H1 (cell line): ENCODE measurements at regions not wholly inside any gene's neighbourhood (a gene's known extent, or its start where the extent isn't known, plus 50 kb on each side); places are given as distances from the start of the nearest gene placed in this dataset.
A peak's percentile ranks its signal among the peaks of the same experiment; 100 is the strongest.

Experiments used
- CTCF ChIA-PET: fragments of 300-600 bp; sonication (Branson Sonifier 250); formaldehyde crosslinking; loops from one replicate; lab custom pipeline; 2021; ENCODE audit not compliant: partially characterized antibody; lab: Charles Lee
- POLR2A ChIA-PET: fragments of 300-600 bp; sonication (Branson Sonifier 250); formaldehyde crosslinking; loops from one replicate; lab custom pipeline; 2021; ENCODE audit warnings: inconsistent platforms; ENCODE audit not compliant: partially characterized antibody; lab: Charles Lee
- DNase-seq, 2 experiments: peaks; one replicate each; pipeline versions ENCODE4 v3.0.0 to v3.0.0-alpha.2; 2010 to 2022; ENCODE audit warnings: low spot score in 2 of 2, low read depth in 1 of 2, mixed read lengths in 1 of 2
- FAIRE-seq: peaks from 2 replicates; lab custom pipeline; 2011; peaks lifted over from hg19 to GRCh38; lab: Jason Lieb, UNC
- H2AFZ ChIP-seq: 2 replicates; pipeline ENCODE4 v1.8.1; 2012; ENCODE audit warnings: low read length, inconsistent platforms
- H2AK5ac ChIP-seq: 2 replicates; pipeline ENCODE4 v1.6.1; 2013; ENCODE audit warnings: low read depth, low read length
- H2BK120ac ChIP-seq: replicated peaks from 2 replicates; pipeline ENCODE3; 2013; ENCODE audit warnings: low read depth, low read length, inconsistent platforms
- H2BK12ac ChIP-seq: 2 replicates; pipeline ENCODE4 v1.6.1; 2013; ENCODE audit warnings: low read depth, low read length
- H2BK15ac ChIP-seq: 2 replicates; pipeline ENCODE4 v1.6.1; 2013; ENCODE audit warnings: low read length
- H2BK20ac ChIP-seq: 2 replicates; pipeline ENCODE4 v1.6.1; 2013; ENCODE audit warnings: low read length
- H2BK5ac ChIP-seq: 2 replicates; pipeline ENCODE4 v1.6.1; 2013; ENCODE audit warnings: low read depth, low read length
- H3K14ac ChIP-seq: 2 replicates; pipeline ENCODE4 v1.6.1; 2013; ENCODE audit warnings: inconsistent platforms; ENCODE audit not compliant: insufficient read length
- H3K18ac ChIP-seq: 2 replicates; pipeline ENCODE4 v1.6.1; 2013; ENCODE audit warnings: low read length; ENCODE audit errors: extremely low read depth
- H3K23ac ChIP-seq: 2 replicates; pipeline ENCODE4 v1.6.1; 2013; ENCODE audit warnings: inconsistent platforms; ENCODE audit not compliant: insufficient read length
- H3K23me2 ChIP-seq: 2 replicates; pipeline ENCODE4 v1.6.1; 2013; ENCODE audit warnings: low read depth, low read length
- H3K27ac ChIP-seq: 2 replicates; pipeline ENCODE4 v1.6.1; 2011; ENCODE audit warnings: low read depth, low read length, inconsistent platforms
- H3K27me3 ChIP-seq, 4 experiments: replicated peaks in 1 of 4; 1 replicate in 1 of 4; 2 replicates in 3 of 4; pipeline versions ENCODE4 v1.6.1 to v1.8.1; 2011 to 2013; ENCODE audit warnings: low read length in 3 of 4, mild to moderate bottlenecking in 3 of 4, inconsistent platforms in 2 of 4, mixed read lengths in 2 of 4, moderate library complexity in 1 of 4; ENCODE audit not compliant: control insufficient read depth in 3 of 4, insufficient read depth in 3 of 4; ENCODE audit errors: extremely low read depth in 1 of 4
- H3K36me3 ChIP-seq, 4 experiments: 2 replicates each; pipeline versions ENCODE4 v1.6.1 to v1.8.1; 2011 to 2013; ENCODE audit warnings: mild to moderate bottlenecking in 4 of 4, low read length in 3 of 4, moderate library complexity in 2 of 4, control low read depth in 1 of 4, inconsistent platforms in 1 of 4; ENCODE audit not compliant: insufficient read depth in 4 of 4, control insufficient read depth in 2 of 4
- H3K4ac ChIP-seq: replicated peaks from 2 replicates; pipeline ENCODE3; 2013; ENCODE audit warnings: low read length, low read depth, mixed read lengths, inconsistent platforms; ENCODE audit not compliant: insufficient read length
- H3K4me1 ChIP-seq, 4 experiments: replicated peaks in 1 of 4; 1 replicate in 1 of 4; 2 replicates in 3 of 4; pipeline versions ENCODE4 v1.6.1 to v1.8.1; 2011 to 2013; ENCODE audit warnings: low read length in 3 of 4, inconsistent platforms in 2 of 4, mixed read lengths in 1 of 4; ENCODE audit not compliant: insufficient read depth in 4 of 4, control insufficient read depth in 3 of 4
- H3K4me2 ChIP-seq, 2 experiments: 2 replicates each; pipeline versions ENCODE4 v1.6.1 to v1.8.1; 2011 to 2013; ENCODE audit warnings: low read depth in 2 of 2, low read length in 2 of 2, control low read depth in 1 of 2, inconsistent platforms in 1 of 2, mild to moderate bottlenecking in 1 of 2; ENCODE audit not compliant: insufficient read depth in 1 of 2
- H3K4me3 ChIP-seq, 4 experiments: fragments of 200-600, 300-600 bp in 1 of 4; sonication (generic), shearing (Covaris generic), sonication (Bioruptor Twin) in 1 of 4; 2 replicates each; pipeline versions ENCODE4 v1.5.1 to v1.8.1; 2011 to 2016; ENCODE audit warnings: low read length in 4 of 4, low read depth in 3 of 4, control low read depth in 2 of 4, inconsistent platforms in 2 of 4, mild to moderate bottlenecking in 2 of 4, mixed read lengths in 1 of 4, moderate library complexity in 1 of 4; ENCODE audit not compliant: insufficient read depth in 2 of 4; ENCODE audit errors: extremely low read depth in 1 of 4
- H3K56ac ChIP-seq: replicated peaks from 2 replicates; pipeline ENCODE3; 2013; ENCODE audit warnings: low read depth, mild to moderate bottlenecking, mixed read lengths, low read length, inconsistent platforms; ENCODE audit not compliant: insufficient read length
- H3K79me1 ChIP-seq: 2 replicates; pipeline ENCODE4 v1.6.1; 2013; ENCODE audit warnings: low read depth, low read length, control low read depth
- H3K79me2 ChIP-seq, 2 experiments: 2 replicates each; pipeline versions ENCODE4 v1.6.1 to v1.8.1; 2012 to 2013; ENCODE audit warnings: low read length in 2 of 2, mild to moderate bottlenecking in 2 of 2, inconsistent platforms in 1 of 2; ENCODE audit not compliant: insufficient read depth in 2 of 2, control insufficient read depth in 1 of 2
- H3K9ac ChIP-seq, 4 experiments: replicated peaks in 1 of 4; 1 replicate in 1 of 4; 2 replicates in 3 of 4; pipeline versions ENCODE4 v1.6.1 to v1.8.1; 2011 to 2013; ENCODE audit warnings: low read depth in 3 of 4, low read length in 3 of 4, control low read depth in 2 of 4, mild to moderate bottlenecking in 2 of 4, moderate library complexity in 2 of 4, inconsistent platforms in 1 of 4; ENCODE audit errors: extremely low read depth in 1 of 4
- H3K9me3 ChIP-seq, 2 experiments: 2 replicates each; pipeline versions ENCODE4 v1.6.1 to v1.8.1; 2012 to 2013; ENCODE audit warnings: mild to moderate bottlenecking in 2 of 2, moderate library complexity in 2 of 2, control low read depth in 1 of 2, inconsistent platforms in 1 of 2, low read depth in 1 of 2, low read length in 1 of 2, mixed read lengths in 1 of 2; ENCODE audit not compliant: insufficient read depth in 2 of 2
- H4K20me1 ChIP-seq, 2 experiments: replicated peaks in 1 of 2; 2 replicates each; pipeline versions ENCODE3 to v1.8.1; 2011 to 2013; ENCODE audit warnings: inconsistent platforms in 2 of 2, low read length in 2 of 2, mild to moderate bottlenecking in 1 of 2; ENCODE audit not compliant: insufficient read depth in 2 of 2, control insufficient read depth in 1 of 2
- H4K5ac ChIP-seq: 2 replicates; pipeline ENCODE4 v1.6.1; 2013; ENCODE audit warnings: low read length, low read depth, mixed read lengths, inconsistent platforms; ENCODE audit not compliant: insufficient read length
- H4K8ac ChIP-seq: 2 replicates; pipeline ENCODE4 v1.8.0; 2013; ENCODE audit warnings: mild to moderate bottlenecking, moderate library complexity, low read length, inconsistent platforms; ENCODE audit not compliant: insufficient read depth; ENCODE audit errors: extremely low read depth
- H4K91ac ChIP-seq: replicated peaks from 2 replicates; pipeline ENCODE3; 2013; ENCODE audit warnings: low read length, mixed read lengths, inconsistent platforms; ENCODE audit not compliant: insufficient read length
- BACH1 ChIP-seq: IDR thresholded peaks from 2 replicates; pipeline ENCODE4 v1.6.1; 2012; ENCODE audit warnings: low read length, improper control_type of control experiment
- MAFK ChIP-seq: IDR thresholded peaks from 2 replicates; pipeline ENCODE4 v1.6.1; 2012; ENCODE audit warnings: low read depth, mild to moderate bottlenecking, improper control_type of control experiment, low read length
- RAD21 ChIP-seq, 2 experiments: IDR thresholded peaks in 1 of 2; conservative IDR thresholded peaks in 1 of 2; 2 replicates each; pipeline ENCODE4 v1.6.1; 2011; ENCODE audit warnings: low read depth in 2 of 2, low read length in 2 of 2, improper control_type of control experiment in 1 of 2, inconsistent platforms in 1 of 2, mild to moderate bottlenecking in 1 of 2, moderate library complexity in 1 of 2
- SP4 ChIP-seq: IDR thresholded peaks from 2 replicates; pipeline ENCODE4 v1.6.1; 2012; ENCODE audit warnings: low read length, inconsistent platforms
- WGBS, 2 experiments: shearing (Covaris generic) in 1 of 2; methylation state at CpG; one replicate each; pipeline versions ENCODE4 v1.1.6 to v1.1.7; 2013 to 2015; ENCODE audit warnings: low lambda C conversion rate in 2 of 2, mixed read lengths in 2 of 2, inconsistent platforms in 1 of 2, low coverage in 1 of 2, missing lambda C conversion rate in 1 of 2; ENCODE audit not compliant: insufficient replicate concordance in 2 of 2, insufficient coverage in 1 of 2, insufficient read length in 1 of 2; ENCODE audit errors: extremely low coverage in 1 of 2, missing lambda C conversion rate in 1 of 2; 5-methylcytosine and 5-hydroxymethylcytosine counted together
- TF ChIP-seq, protein P1 (sequence below), 3 experiments: IDR thresholded peaks; 1 replicate in 2 of 3; 2 replicates in 1 of 3; pipeline versions ENCODE4 v1.5.1 to v1.6.1; 2011; ENCODE audit warnings: low read length in 3 of 3, mild to moderate bottlenecking in 3 of 3, inconsistent platforms in 2 of 3, low read depth in 1 of 3, moderate library complexity in 1 of 3; ENCODE audit not compliant: insufficient read depth in 1 of 3; ENCODE audit errors: control extremely low read depth in 1 of 3

DNA sequence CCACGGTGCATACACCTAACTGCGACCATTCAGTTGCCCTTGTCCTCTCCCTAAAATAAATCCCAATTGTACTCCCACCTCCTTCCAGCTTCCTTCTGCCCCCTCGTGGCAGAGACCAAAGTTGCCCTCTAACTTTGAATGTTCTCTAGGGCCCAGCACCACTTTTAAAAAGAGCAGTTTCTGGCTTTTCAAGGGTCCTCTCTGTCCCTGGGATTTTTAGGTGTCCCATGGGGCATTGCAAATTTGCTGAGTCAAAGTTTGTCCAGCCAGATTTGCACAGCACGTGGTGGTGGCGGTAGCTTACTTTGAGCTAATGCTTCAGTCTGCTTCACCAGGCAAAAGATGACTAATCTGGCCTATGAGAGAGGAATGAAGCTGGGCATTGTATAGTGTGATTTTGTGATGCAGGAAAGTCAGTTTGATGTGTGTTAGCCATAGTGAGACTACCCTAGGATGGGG lies 100.2 kb downstream of the PERP start:
- FAIRE-seq: peak; percentile 36
- H2AFZ ChIP-seq: peak overlapping the region; percentile 88

More for the DNA sequence above, 100.2 kb downstream of the PERP start:
- WGBS, 2 experiments: 40% methylated on average over 5 of the region's 5 CpGs; no CpG with 5 or more reads in 1 of the 2 experiments
- H3K9ac ChIP-seq: no peak overlapping the region
- CTCF ChIA-PET: interaction anchor here (0.5 to 9.3 kb wide), 56 partner anchors 9 to 1043 kb away, joined by 3 to 101 read pairs (median 4); no protein-coding TSS in a partner anchor
- H3K9me3 ChIP-seq: no peaks in the 10 kb centered on the region
- no peak overlapping the region for H4K91ac ChIP-seq
- H2AK5ac ChIP-seq: no peak overlapping the region
- no peak overlapping the region for H3K4ac ChIP-seq
- no peak overlapping the region for H3K23ac ChIP-seq
- TF ChIP-seq BACH1 (peak; percentile 59; the same call in 1 of the 2 replicates), SP4 (no peak), RAD21 (IDR thresholded peaks at IDR 0.05 in 1 of 2, conservative IDR thresholded peaks at IDR 0.05 in 1 of 2; ENCODE audit: low read depth in 2 of 2, low read length in 2 of 2) (peak; percentile 58 to 70), MAFK (0 out of 2 replicates have a peak, but pooled peaks have one; percentile 46)
- TF ChIP-seq, protein P1, sequence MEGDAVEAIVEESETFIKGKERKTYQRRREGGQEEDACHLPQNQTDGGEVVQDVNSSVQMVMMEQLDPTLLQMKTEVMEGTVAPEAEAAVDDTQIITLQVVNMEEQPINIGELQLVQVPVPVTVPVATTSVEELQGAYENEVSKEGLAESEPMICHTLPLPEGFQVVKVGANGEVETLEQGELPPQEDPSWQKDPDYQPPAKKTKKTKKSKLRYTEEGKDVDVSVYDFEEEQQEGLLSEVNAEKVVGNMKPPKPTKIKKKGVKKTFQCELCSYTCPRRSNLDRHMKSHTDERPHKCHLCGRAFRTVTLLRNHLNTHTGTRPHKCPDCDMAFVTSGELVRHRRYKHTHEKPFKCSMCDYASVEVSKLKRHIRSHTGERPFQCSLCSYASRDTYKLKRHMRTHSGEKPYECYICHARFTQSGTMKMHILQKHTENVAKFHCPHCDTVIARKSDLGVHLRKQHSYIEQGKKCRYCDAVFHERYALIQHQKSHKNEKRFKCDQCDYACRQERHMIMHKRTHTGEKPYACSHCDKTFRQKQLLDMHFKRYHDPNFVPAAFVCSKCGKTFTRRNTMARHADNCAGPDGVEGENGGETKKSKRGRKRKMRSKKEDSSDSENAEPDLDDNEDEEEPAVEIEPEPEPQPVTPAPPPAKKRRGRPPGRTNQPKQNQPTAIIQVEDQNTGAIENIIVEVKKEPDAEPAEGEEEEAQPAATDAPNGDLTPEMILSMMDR (IDR thresholded peaks at IDR 0.05; ENCODE audit: control extremely low read depth in 1 of 3, insufficient read depth in 1 of 3, low read depth in 1 of 3, low read length in 3 of 3): peak; percentile 60 to 81 (median 73)
- no peak overlapping the region for H3K4me3 ChIP-seq
- H2BK12ac ChIP-seq: no peak overlapping the region
- no peak overlapping the region for H3K14ac ChIP-seq
- H2BK5ac ChIP-seq: no peak overlapping the region; the same call in 1 of the 2 replicates
- H3K18ac ChIP-seq: no peak overlapping the region; the same call in 1 of the 2 replicates
- H4K20me1 ChIP-seq: no peaks in the 10 kb centered on the region
- no peaks in the 10 kb centered on the region for H3K79me1 ChIP-seq
- no peak overlapping the region for H4K5ac ChIP-seq
- H4K8ac ChIP-seq: no peak overlapping the region
- H3K4me2 ChIP-seq: no peak overlapping the region
- H3K27ac ChIP-seq: no peak overlapping the region
- H3K27me3 ChIP-seq: no peaks in the 10 kb centered on the region
- no peak overlapping the region for H2BK20ac ChIP-seq
- H3K79me2 ChIP-seq: no peaks in the 10 kb centered on the region
- H3K56ac ChIP-seq: no peak overlapping the region
- peak overlapping the region; percentile 88; the same call in 1 of the 2 replicates for H2BK15ac ChIP-seq
- DNase-seq: peak; percentile 36 to 75
- H3K36me3 ChIP-seq: no peaks in the 10 kb centered on the region
- no peak overlapping the region for H2BK120ac ChIP-seq
- no peaks in the 10 kb centered on the region for H3K23me2 ChIP-seq
- POLR2A ChIA-PET: interaction anchor here (1.2 kb wide), 1 partner anchor 99 kb away, joined by 3 read pairs; no protein-coding TSS in a partner anchor
- peaks cover 0 to 5% (median 3%) of the 10 kb centered on the region in 4 experiments; a peak in 4 of 7 replicates for H3K4me1 ChIP-seq
